ENCODE measurements at regions not wholly inside any gene's neighbourhood (a gene's known extent, or its start where the extent isn't known, plus 50 kb on each side); places are given as distances from the start of the nearest gene placed in this dataset.

- no peaks in the 10 kb centered on the region for H3K4me1 ChIP-seq (ENCODE audit: control insufficient read depth, insufficient read depth, low read length)
- H3K9me1 ChIP-seq (ENCODE audit: insufficient read depth, low read length), result no peaks in the 10 kb centered on the region
- no peak overlapping the region for H3K27ac ChIP-seq (ENCODE audit: insufficient read depth, low read length)
- DNase-seq (no peak), ATAC-seq (ENCODE audit: low read depth) (no peak)
- in situ Hi-C loops (cut with MboI; ENCODE audit: low sequenced_read_pairs) (no loop called here), intact Hi-C loops (cut with micrococcal nuclease) (no loop called here), dilution Hi-C loops (cut with HindIII; ENCODE audit: low sequenced_read_pairs, unreplicated experiment) (no loop called here)
- H3K27me3 ChIP-seq (ENCODE audit: control insufficient read depth, insufficient read depth, low read length), result no peaks in the 10 kb centered on the region
- no peak overlapping the region for H3K4ac ChIP-seq (ENCODE audit: low read depth, low read length)
- no peak overlapping the region for H3K18ac ChIP-seq (ENCODE audit: low read depth, low read length)
- H3K9me3 ChIP-seq (ENCODE audit: control insufficient read depth, insufficient read depth, low read length), result peaks cover 50% of the 10 kb centered on the region
- no peak overlapping the region for H3K23ac ChIP-seq (ENCODE audit: low read depth, low read length)
- POLR2A ChIA-PET (ENCODE audit: unreplicated experiment), result no interaction called here
- CTCF ChIA-PET, result no interaction called here
- H3K4me2 ChIP-seq (ENCODE audit: low read depth, low read length), result no peak overlapping the region
- no peak overlapping the region for H2BK15ac ChIP-seq (ENCODE audit: low read depth, low read length)
- no peak overlapping the region for H3K4me3 ChIP-seq (ENCODE audit: insufficient read depth, low read depth, low read length)
- no peak overlapping the region for H2BK5ac ChIP-seq (ENCODE audit: low read depth, low read length, poor library complexity, severe bottlenecking)
- H3K56ac ChIP-seq (ENCODE audit: extremely low read depth, insufficient read depth, low read length), result no peak overlapping the region
- no peak overlapping the region for H2BK120ac ChIP-seq (ENCODE audit: low read depth, low read length)
- no peak overlapping the region for H2AFZ ChIP-seq (replicated peaks; ENCODE audit: low read length, poor library complexity)
- TF ChIP-seq CTCF (conservative IDR thresholded peaks at IDR 0.05; ENCODE audit: low read depth, low read length) (no peak), MXI1 (IDR thresholded peaks at IDR 0.05; ENCODE audit: borderline replicate concordance, low read depth, low read length) (no peak), MAFK (IDR thresholded peaks at IDR 0.05; ENCODE audit: low read depth, low read length) (no peak), RCOR1 (IDR thresholded peaks at IDR 0.05; ENCODE audit: insufficient replicate concordance, low read length) (no peak), NFE2L2 (IDR thresholded peaks at IDR 0.05; ENCODE audit: low read depth, low read length) (no peak), RFX5 (IDR thresholded peaks at IDR 0.05; ENCODE audit: low read depth, low read length) (no peak), BHLHE40 (IDR thresholded peaks at IDR 0.05; ENCODE audit: low read depth, low read length) (no peak), RAD21 (IDR thresholded peaks at IDR 0.05; ENCODE audit: low read length) (no peak), MAZ (IDR thresholded peaks at IDR 0.05; ENCODE audit: borderline replicate concordance, low read depth, low read length) (no peak)
- H4K91ac ChIP-seq (ENCODE audit: insufficient read depth, low read depth, low read length), result no peak overlapping the region
- H3K79me1 ChIP-seq (ENCODE audit: low read depth in 1 of 2, low read length in 2 of 2), result no peaks in the 10 kb centered on the region
- no peak overlapping the region for H3K9ac ChIP-seq (ENCODE audit: low read depth, low read length)
- H3K36me3 ChIP-seq (ENCODE audit: control insufficient read depth, insufficient read depth, low read length), result no peaks in the 10 kb centered on the region
- H4K8ac ChIP-seq (ENCODE audit: low read depth in 2 of 2, low read length in 2 of 2), result no peak overlapping the region
- no peak overlapping the region for H2BK20ac ChIP-seq (ENCODE audit: low read depth, low read length)
- WGBS, 2 experiments (ENCODE audit: extremely low coverage in 2 of 2, insufficient read length in 1 of 2), result 17% methylated on average over 7 of the region's 13 CpGs; no CpG with 5 or more reads in 1 of the 2 experiments
- no TSS peak for BruUV-seq (replicated peaks)
- H4K20me1 ChIP-seq (ENCODE audit: insufficient read depth, low read length), result no peaks in the 10 kb centered on the region
- no peak overlapping the region for H4K5ac ChIP-seq (ENCODE audit: low read depth, low read length)
- no peak overlapping the region for H3K14ac ChIP-seq (replicated peaks; ENCODE audit: low read depth, low read length)
- H2AK5ac ChIP-seq (ENCODE audit: low read depth, low read length), result no peak overlapping the region
- H2AK9ac ChIP-seq (replicated peaks; ENCODE audit: low read depth, low read length, poor library complexity), result no peak overlapping the region
These were observed 505.4 kb downstream of the BRD1 start for GRCh38 chr22:49322231-49322630.

Data from IMR-90 (cell line).